Liver (tissue), 8 donors: ENCODE measurements at regions not wholly inside any gene's neighbourhood (a gene's known extent, or its start where the extent isn't known, plus 50 kb on each side); places are given as distances from the start of the nearest gene placed in this dataset.
"Not testable (repeated sequence)": the region's sequence is repeated elsewhere in the genome, so short reads cannot be mapped to it uniquely, and the experiment has no call there.

Experiments
- DNase-seq: peaks from one replicate; pipeline ENCODE4 v3.0.0-alpha.2; 2017; ENCODE audit warnings: low spot score
- H3K27ac ChIP-seq, 2 donors: one replicate each; pipeline ENCODE4 v1.7.0; 2013; ENCODE audit warnings: inconsistent platforms in 2 of 2, low read length in 2 of 2, control low read depth in 1 of 2, low read depth in 1 of 2, mild to moderate bottlenecking in 1 of 2
- H3K27me3 ChIP-seq, 4 donors: one replicate each; pipeline versions ENCODE4 v1.6.1 to v1.7.0; 2013; ENCODE audit warnings: low read length in 3 of 4, inconsistent platforms in 1 of 4, mild to moderate bottlenecking in 1 of 4, moderate library complexity in 1 of 4; ENCODE audit not compliant: control insufficient read depth in 4 of 4, insufficient read depth in 4 of 4
- H3K36me3 ChIP-seq, 4 donors: one replicate each; pipeline versions ENCODE4 v1.6.1 to v1.7.0; 2013; ENCODE audit warnings: low read length in 3 of 4, mild to moderate bottlenecking in 3 of 4, low read depth in 1 of 4, moderate library complexity in 1 of 4; ENCODE audit not compliant: control insufficient read depth in 4 of 4, insufficient read depth in 3 of 4
- H3K4me1 ChIP-seq, 4 donors: one replicate each; pipeline versions ENCODE4 v1.6.1 to v1.7.0; 2013; ENCODE audit warnings: low read length in 3 of 4, mild to moderate bottlenecking in 3 of 4, moderate library complexity in 1 of 4; ENCODE audit not compliant: control insufficient read depth in 4 of 4, insufficient read depth in 4 of 4
- H3K4me3 ChIP-seq, 3 donors: one replicate each; pipeline versions ENCODE4 v1.6.1 to v1.7.0; 2013; ENCODE audit warnings: low read length in 3 of 3, control low read depth in 1 of 3, low read depth in 1 of 3, mild to moderate bottlenecking in 1 of 3
- H3K9ac ChIP-seq, 2 donors: one replicate each; pipeline ENCODE4 v1.7.0; 2013; ENCODE audit warnings: low read length in 2 of 2, mild to moderate bottlenecking in 2 of 2, moderate library complexity in 2 of 2, control low read depth in 1 of 2, low read depth in 1 of 2
- H3K9me3 ChIP-seq, 4 donors: one replicate each; pipeline versions ENCODE4 v1.6.1 to v1.7.0; 2013; ENCODE audit warnings: low read length in 3 of 4; ENCODE audit not compliant: control insufficient read depth in 4 of 4
- FOXA1 ChIP-seq: IDR thresholded peaks from 2 replicates; pipeline ENCODE4 v1.6.1; 2016; ENCODE audit warnings: antibody characterized with exemption
- JUND ChIP-seq, 2 donors: IDR thresholded peaks; 2 replicates each; pipeline ENCODE4 v1.6.1; 2016; ENCODE audit warnings: antibody characterized with exemption in 2 of 2
- NR2F2 ChIP-seq: IDR thresholded peaks from 2 replicates; pipeline ENCODE4 v1.6.1; 2016; ENCODE audit warnings: antibody characterized with exemption
- RAD21 ChIP-seq, 2 donors: IDR thresholded peaks; 2 replicates each; pipeline ENCODE4 v1.6.1; 2016; ENCODE audit warnings: antibody characterized with exemption in 2 of 2, mild to moderate bottlenecking in 2 of 2
- RXRA ChIP-seq, 2 donors: IDR thresholded peaks; 2 replicates each; pipeline ENCODE4 v1.6.1; 2017 to 2018; ENCODE audit warnings: antibody characterized with exemption in 2 of 2, mild to moderate bottlenecking in 1 of 2
- YY1 ChIP-seq: IDR thresholded peaks from 2 replicates; pipeline ENCODE4 v1.6.1; 2016; ENCODE audit warnings: antibody characterized with exemption, mild to moderate bottlenecking
- WGBS: extraction: QIAGEN DNeasy Blood & Tissue Kit; methylation state at CpG from one replicate; pipeline ENCODE4 v1.1.7; 2013; 5-methylcytosine and 5-hydroxymethylcytosine counted together
- TF ChIP-seq, protein P1 (sequence below): IDR thresholded peaks from 2 replicates; pipeline ENCODE4 v1.6.1; 2016; ENCODE audit warnings: antibody characterized with exemption
- TF ChIP-seq, protein P2 (sequence below): fragments of 150-350 bp; IDR thresholded peaks from 2 replicates; pipeline ENCODE4 v1.5.1; 2017; ENCODE audit warnings: improper control_type of control experiment, low read depth, low read length; ENCODE audit not compliant: missing input control
- TF ChIP-seq, protein P3 (sequence below): IDR thresholded peaks from 2 replicates; pipeline ENCODE4 v1.6.1; 2016; ENCODE audit warnings: antibody characterized with exemption, mild to moderate bottlenecking
- donor health status: healthy.
- donor health status: healthy.
- donor health status: healthy.
- donor health status: healthy.
- donor health status: healthy.

DNA sequence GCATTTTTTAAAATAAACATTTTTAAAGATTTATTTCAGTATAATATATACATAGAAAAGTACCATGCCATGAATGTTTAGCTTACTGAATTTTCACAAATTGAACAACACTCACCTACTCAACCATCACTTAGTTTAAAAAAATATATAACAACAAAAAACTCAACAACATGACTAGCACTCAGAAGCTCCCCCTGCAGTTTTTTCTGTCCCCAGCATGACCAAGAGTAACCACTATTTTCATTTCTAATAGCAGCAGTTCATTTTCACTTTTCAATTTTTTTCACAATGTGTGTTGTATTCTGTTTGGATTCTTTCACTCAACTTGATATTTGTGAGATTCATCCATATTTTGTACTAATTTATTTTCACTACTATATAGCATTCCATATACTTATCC lies 162.3 kb upstream of the POGK start:
- no peak overlapping the region for H3K4me3 ChIP-seq
- H3K36me3 ChIP-seq: no peaks in the 10 kb centered on the region
- H3K9ac ChIP-seq: no peak overlapping the region
- H3K4me1 ChIP-seq: no peaks in the 10 kb centered on the region
- no peaks in the 10 kb centered on the region for H3K9me3 ChIP-seq
- TF ChIP-seq, protein P1, sequence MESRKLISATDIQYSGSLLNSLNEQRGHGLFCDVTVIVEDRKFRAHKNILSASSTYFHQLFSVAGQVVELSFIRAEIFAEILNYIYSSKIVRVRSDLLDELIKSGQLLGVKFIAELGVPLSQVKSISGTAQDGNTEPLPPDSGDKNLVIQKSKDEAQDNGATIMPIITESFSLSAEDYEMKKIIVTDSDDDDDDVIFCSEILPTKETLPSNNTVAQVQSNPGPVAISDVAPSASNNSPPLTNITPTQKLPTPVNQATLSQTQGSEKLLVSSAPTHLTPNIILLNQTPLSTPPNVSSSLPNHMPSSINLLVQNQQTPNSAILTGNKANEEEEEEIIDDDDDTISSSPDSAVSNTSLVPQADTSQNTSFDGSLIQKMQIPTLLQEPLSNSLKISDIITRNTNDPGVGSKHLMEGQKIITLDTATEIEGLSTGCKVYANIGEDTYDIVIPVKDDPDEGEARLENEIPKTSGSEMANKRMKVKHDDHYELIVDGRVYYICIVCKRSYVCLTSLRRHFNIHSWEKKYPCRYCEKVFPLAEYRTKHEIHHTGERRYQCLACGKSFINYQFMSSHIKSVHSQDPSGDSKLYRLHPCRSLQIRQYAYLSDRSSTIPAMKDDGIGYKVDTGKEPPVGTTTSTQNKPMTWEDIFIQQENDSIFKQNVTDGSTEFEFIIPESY: no peak
- TF ChIP-seq FOXA1: no peak
- TF ChIP-seq RAD21 (IDR thresholded peaks at IDR 0.05): no peak
- H3K27me3 ChIP-seq: peaks cover 0 to 2% (median 0%) of the 10 kb centered on the region in 4 donors
- H3K27ac ChIP-seq: no peak overlapping the region
- no peak for DNase-seq

DNA sequence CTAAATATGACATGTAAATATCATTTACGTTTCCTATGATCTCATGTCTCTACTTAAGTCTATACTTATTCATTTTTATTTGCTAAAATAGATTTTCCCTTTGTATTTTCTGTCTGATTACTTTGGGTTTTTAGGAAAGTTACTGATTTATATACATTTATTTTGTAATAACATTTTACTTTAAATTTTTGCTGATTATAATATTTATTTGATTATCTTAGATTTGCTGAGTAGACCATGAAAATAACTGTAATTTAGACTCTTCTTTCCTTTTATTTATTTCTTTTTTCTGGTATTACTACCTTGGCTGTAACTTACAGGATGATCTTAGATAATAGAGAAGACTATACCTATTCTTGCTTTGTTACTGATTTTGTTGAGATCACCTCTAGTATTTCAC lies 159.9 kb upstream of the POGK start:
- no peaks in the 10 kb centered on the region for H3K9me3 ChIP-seq
- H3K9ac ChIP-seq: no peak overlapping the region
- DNase-seq: no peak
- H3K27ac ChIP-seq: no peak overlapping the region
- no peaks in the 10 kb centered on the region for H3K4me1 ChIP-seq
- no peak overlapping the region for H3K4me3 ChIP-seq
- no peak for TF ChIP-seq YY1
- TF ChIP-seq, protein P2, sequence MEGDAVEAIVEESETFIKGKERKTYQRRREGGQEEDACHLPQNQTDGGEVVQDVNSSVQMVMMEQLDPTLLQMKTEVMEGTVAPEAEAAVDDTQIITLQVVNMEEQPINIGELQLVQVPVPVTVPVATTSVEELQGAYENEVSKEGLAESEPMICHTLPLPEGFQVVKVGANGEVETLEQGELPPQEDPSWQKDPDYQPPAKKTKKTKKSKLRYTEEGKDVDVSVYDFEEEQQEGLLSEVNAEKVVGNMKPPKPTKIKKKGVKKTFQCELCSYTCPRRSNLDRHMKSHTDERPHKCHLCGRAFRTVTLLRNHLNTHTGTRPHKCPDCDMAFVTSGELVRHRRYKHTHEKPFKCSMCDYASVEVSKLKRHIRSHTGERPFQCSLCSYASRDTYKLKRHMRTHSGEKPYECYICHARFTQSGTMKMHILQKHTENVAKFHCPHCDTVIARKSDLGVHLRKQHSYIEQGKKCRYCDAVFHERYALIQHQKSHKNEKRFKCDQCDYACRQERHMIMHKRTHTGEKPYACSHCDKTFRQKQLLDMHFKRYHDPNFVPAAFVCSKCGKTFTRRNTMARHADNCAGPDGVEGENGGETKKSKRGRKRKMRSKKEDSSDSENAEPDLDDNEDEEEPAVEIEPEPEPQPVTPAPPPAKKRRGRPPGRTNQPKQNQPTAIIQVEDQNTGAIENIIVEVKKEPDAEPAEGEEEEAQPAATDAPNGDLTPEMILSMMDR: no peak
- TF ChIP-seq FOXA1: no peak
- no peak for TF ChIP-seq NR2F2
- WGBS: 61% methylated on average over 1 of the region's 1 CpG
- peaks cover 0 to 2% (median 0%) of the 10 kb centered on the region in 4 donors for H3K27me3 ChIP-seq
- H3K36me3 ChIP-seq: no peaks in the 10 kb centered on the region

DNA sequence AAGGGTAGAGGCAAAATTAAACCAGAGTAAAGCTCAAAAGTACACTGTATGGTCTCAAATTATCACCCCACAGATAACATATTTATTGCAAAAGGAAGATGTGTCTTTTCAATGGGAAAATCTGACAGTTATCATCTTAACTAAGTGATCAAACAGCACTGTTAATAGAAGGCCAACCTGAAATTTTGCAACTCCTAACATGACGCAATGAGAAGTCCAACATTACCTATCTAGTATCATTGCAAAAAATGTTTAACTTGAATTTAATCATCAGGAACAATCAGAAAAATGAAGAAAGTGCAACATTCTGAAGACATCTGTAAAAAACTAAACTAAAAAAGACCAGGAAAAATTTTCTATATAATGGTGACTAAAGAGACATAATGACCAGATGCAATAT lies 156.7 kb upstream of the POGK start:
- no peak overlapping the region for H3K9ac ChIP-seq
- peaks cover 0 to 6% (median 3%) of the 10 kb centered on the region in 4 donors for H3K9me3 ChIP-seq
- DNase-seq: no peak
- peaks cover 0 to 2% (median 0%) of the 10 kb centered on the region in 4 donors for H3K27me3 ChIP-seq
- no peak overlapping the region for H3K27ac ChIP-seq
- WGBS: 69% methylated on average over 1 of the region's 1 CpG
- H3K36me3 ChIP-seq: no peaks in the 10 kb centered on the region
- no peak for TF ChIP-seq NR2F2
- TF ChIP-seq, protein P2: no peak
- no peak for TF ChIP-seq RXRA (IDR thresholded peaks at IDR 0.05)
- TF ChIP-seq, protein P1: no peak
- TF ChIP-seq, protein P3, sequence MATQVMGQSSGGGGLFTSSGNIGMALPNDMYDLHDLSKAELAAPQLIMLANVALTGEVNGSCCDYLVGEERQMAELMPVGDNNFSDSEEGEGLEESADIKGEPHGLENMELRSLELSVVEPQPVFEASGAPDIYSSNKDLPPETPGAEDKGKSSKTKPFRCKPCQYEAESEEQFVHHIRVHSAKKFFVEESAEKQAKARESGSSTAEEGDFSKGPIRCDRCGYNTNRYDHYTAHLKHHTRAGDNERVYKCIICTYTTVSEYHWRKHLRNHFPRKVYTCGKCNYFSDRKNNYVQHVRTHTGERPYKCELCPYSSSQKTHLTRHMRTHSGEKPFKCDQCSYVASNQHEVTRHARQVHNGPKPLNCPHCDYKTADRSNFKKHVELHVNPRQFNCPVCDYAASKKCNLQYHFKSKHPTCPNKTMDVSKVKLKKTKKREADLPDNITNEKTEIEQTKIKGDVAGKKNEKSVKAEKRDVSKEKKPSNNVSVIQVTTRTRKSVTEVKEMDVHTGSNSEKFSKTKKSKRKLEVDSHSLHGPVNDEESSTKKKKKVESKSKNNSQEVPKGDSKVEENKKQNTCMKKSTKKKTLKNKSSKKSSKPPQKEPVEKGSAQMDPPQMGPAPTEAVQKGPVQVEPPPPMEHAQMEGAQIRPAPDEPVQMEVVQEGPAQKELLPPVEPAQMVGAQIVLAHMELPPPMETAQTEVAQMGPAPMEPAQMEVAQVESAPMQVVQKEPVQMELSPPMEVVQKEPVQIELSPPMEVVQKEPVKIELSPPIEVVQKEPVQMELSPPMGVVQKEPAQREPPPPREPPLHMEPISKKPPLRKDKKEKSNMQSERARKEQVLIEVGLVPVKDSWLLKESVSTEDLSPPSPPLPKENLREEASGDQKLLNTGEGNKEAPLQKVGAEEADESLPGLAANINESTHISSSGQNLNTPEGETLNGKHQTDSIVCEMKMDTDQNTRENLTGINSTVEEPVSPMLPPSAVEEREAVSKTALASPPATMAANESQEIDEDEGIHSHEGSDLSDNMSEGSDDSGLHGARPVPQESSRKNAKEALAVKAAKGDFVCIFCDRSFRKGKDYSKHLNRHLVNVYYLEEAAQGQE: no peak
- TF ChIP-seq JUND (IDR thresholded peaks at IDR 0.05): no peak
- H3K4me3 ChIP-seq: no peak overlapping the region
- no peaks in the 10 kb centered on the region for H3K4me1 ChIP-seq

DNA sequence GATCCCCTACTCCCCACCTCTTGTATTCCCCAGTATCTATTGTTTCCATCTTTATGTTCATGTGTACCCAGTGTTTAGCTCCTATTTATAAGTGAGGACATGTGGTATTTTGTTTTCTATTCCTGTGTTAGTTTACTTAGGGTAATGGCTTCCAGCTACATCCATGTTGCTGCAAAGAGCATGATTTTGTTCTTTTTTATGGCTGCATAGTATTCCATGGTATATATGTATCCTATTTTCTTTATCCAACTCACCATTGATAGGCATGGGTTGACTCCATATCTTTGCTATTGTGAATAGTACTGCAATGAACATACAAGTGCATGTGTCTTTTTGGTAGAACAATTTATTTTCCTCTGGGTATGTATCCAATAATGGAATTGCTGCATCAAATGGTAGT lies 154.6 kb upstream of the POGK start:
- not testable (repeated sequence) for H3K4me3 ChIP-seq, H3K36me3 ChIP-seq, DNase-seq, H3K9me3 ChIP-seq, H3K27me3 ChIP-seq, H3K27ac ChIP-seq, H3K4me1 ChIP-seq, H3K9ac ChIP-seq
